ENCODE measurements at regions not wholly inside any gene's neighbourhood (a gene's known extent, or its start where the extent isn't known, plus 50 kb on each side); places are given as distances from the start of the nearest gene placed in this dataset.

GRCh38 chr13:50104493-50104892 lies 89.2 kb downstream of the KCNRG start:
- no peak for DNase-seq (ENCODE audit: low read depth)

GRCh38 chr13:50106559-50106958 lies 91.3 kb downstream of the KCNRG start:
- no peak for DNase-seq (ENCODE audit: low read depth)

GRCh38 chr13:50107205-50107604 lies 92.0 kb downstream of the KCNRG start:
- DNase-seq (ENCODE audit: low read depth), result no peak

DNA sequence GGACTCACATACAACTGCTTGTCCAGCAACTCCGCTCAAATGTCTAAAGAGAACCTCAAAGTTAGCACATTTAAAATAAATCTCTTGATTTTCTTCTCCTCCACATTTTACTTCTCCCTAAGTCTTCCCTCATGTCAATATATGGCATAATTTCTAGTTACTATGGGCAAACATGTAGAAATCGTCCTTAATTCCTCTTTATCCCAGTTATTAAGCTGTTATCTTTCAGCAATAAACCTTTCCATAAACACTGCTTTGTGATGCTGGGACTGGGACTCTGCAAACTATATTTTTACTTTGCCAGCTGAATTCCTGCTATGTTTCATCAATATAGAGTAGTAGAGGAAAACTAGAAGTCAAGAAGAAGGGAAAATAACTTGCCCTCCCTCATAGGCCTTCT lies 99.7 kb downstream of the KCNRG start:
- no peak for DNase-seq (ENCODE audit: low read depth)

- no peak for DNase-seq (ENCODE audit: low read depth)
Measured at GRCh38 chr13:50115695-50116094, 100.5 kb downstream of the KCNRG start.

GRCh38 chr13:50116430-50116973 lies 101.3 kb downstream of the KCNRG start:
- DNase-seq (ENCODE audit: low read depth), result peak; percentile 49

DNA sequence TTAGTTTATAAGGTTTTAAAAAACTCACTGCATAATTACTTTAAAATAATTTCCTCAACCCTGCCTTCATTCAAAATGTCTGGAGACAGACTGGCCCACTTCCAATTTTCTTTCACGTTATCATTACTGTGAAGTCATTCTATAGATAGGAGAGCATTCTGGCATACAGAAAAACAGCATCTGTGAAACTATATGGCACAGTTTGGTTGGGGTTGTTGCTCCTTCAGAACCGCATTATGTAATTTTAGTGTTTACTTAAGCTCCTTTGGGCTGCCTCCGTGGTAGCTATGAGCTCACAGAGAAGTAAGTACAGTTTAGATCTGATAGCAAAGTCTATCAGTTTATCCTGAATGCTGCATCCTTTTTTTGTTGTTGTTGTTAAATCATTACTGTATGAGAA lies 104.3 kb downstream of the KCNRG start:
- DNase-seq (ENCODE audit: low read depth), result no peak

DNA sequence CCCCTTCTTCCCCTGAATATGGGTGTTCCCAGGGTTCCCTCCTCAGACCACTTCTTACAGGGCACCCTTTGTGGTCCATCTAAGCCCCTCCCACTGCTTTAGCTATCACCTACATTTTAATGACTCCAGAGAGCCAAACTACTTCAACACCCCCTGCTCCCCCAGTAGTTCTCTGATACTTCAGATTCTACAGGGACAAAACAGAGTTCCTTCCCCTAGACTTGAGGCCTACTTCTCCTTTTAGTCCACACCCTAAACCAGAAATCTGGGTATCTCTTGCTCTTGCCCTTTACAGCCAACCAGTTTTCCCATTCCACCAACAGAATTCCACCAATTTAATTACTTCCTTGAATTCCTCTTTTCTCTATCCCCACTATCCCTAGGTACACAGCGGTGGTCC lies 107.2 kb downstream of the KCNRG start:
- DNase-seq (ENCODE audit: low read depth), result no peak

DNA sequence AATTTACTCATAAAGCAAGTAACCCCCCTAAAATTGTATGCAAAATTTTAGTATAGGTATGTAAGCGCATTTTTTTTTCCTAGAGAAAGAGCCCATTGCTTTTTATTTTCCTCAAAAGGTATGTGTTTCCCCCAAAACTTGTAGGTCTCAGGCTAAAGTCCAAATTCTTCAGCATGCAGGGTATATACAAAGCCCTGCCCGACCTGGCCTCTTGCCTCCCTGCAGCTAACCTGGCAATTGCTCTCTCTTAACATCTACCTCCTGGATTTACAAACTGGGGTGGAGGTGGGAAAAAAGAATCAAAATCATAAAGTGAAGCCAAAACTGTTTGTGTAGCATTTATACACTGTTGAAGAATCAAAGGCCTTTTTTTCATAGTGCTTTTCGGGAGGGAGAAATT lies 107.8 kb downstream of the KCNRG start:
- DNase-seq (ENCODE audit: low read depth), result no peak

DNA sequence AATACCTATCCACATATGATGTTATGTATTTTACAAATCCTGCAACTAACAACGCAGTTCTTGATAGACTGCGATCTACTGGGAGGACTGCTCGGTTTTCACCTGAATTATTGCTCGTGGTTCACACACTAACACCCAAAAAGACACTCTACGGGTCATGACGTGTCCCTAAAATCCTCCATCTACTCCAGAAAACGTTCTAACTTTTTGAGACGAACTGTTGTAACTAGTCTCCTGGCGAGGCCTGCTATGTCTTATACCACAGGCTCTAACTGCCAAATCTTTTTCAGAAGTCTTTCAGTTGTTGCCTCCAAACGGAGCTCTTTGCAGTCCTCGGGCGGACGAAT lies 108.2 kb downstream of the KCNRG start:
- no peak for DNase-seq (ENCODE audit: low read depth)

DNA sequence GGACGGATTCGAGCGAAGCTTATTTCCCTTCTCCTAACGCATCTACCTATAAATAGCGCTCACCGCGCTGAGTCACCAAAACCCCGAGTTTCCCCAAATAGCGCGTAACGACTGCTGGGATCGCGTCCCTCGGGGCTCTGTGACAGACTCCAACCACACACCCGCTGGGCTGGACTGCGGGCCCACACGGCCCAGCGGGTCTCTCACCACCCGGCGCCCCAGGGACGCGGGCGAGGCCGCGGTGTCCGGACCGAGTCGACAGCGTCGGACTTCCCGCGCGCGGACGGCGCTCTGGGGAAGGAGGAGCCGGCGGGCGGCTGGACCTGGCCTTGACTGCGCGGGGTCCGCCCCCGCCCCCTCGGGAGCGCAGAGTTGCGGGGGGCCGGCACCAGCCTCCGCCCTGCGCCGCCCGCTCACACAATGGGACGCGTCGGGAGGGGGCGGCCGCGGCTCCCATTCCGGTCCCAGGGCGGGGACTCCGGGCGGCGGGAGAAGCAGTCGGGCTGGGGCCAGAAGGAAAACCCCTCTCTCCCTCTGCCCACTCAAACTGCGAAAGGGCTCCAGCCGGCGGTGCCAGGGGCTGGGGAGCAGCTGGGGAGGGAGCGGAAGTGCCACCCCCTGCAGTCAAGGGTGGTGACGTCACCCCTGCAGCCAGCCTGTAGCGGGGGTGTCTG lies 108.8 kb downstream of the KCNRG start:
- peak; percentile 94 for DNase-seq (ENCODE audit: low read depth)

DNA sequence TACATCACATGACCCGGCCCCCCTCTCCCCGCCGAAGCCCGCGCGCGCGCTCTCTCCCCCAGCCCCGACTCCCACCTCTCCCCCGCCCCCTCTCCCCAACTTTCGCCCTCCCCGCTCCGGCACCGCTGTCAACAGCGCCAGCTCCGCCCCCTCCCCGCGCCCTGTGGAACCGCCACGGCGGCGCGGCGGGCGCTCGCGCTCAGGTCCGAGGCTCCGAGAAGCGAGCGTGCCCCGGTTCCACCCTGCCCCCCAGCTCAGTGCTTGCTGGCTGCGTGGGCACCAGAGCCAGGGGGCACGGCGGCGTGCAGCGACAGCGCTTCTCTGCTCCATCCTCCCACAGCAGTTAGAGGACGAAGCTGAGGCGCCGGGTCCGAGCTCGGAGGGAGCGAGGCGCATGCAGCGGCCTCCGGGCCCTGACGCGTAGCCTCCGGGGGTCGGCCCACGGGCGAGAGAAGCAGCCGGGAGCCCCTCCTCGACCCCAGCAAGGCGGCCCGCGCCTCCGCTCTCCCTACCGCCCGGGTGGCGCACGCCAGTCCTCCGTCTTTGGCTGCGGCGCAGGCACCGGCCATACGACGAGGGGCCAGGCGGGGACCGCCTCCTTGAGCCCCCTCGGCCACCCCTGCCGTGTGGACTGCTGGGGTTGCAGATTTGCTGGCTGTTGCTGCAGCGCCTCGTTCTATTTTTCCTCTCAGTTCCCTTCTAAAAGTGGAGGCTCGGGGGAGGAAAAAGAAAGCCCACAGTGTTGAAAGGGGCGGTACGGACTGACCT lies 109.5 kb downstream of the KCNRG start:
- peak; percentile 61 for DNase-seq (ENCODE audit: low read depth)

DNA sequence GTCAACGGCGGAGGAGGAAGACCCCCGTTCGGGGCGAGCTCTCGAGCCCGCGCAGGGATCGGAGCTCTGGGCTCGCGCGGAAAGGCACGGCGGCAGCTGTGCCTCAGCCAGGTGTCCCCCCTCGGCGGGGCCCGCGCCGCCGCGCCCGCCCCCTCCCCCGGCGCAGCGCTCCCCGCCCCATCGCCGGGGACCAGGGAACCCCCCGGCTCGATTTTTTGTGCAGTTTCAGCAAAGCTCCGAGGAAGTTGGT lies 110.0 kb downstream of the KCNRG start:
- DNase-seq (ENCODE audit: low read depth), result no peak

- peak; percentile 70 for DNase-seq (ENCODE audit: low read depth)
Measured at GRCh38 chr13:50125554-50126262, 110.5 kb downstream of the KCNRG start.

GRCh38 chr13:50126263-50126992 lies 111.2 kb downstream of the KCNRG start:
- DNase-seq (ENCODE audit: low read depth), result peak; percentile 37

DNA sequence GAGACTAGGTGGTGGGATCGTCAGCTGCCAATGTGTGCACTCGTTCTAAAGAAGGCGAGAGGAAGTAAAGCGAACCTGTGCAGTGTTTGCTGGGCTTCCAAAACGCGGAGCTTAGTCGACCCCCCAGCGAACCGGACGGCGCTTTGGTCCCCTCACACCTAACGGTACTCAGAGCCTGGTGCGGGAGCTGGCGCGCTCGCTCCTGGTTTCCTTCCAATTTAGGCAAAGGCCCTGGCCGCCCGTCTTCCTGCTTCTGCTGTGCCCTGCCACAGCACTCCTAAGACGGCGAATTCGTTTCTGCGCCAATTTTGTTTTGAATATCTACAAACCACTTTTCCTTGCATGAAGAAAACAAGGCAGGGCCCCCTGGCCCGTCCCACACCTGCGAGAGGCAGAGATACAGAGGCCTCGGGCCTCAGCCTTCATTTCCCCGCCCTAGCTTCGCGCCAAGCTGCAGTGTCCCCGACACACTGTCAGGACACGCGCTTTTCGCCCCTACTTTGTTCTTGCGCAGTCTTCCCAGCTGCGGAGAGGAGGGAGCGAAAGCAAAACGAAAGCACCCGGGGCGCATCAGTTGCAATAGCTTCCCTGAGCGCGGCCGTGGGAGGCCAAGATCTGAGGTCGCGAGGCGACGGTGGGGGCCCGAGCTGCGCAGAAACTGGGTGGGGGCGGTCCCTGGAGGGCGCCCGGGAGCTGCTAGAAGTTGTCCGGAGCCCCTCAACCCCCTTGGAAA lies 111.9 kb downstream of the KCNRG start:
- DNase-seq (ENCODE audit: low read depth), result peak; percentile 35

- DNase-seq (ENCODE audit: low read depth), result no peak
Measured at GRCh38 chr13:50127726-50128291, 112.6 kb downstream of the KCNRG start.

DNA sequence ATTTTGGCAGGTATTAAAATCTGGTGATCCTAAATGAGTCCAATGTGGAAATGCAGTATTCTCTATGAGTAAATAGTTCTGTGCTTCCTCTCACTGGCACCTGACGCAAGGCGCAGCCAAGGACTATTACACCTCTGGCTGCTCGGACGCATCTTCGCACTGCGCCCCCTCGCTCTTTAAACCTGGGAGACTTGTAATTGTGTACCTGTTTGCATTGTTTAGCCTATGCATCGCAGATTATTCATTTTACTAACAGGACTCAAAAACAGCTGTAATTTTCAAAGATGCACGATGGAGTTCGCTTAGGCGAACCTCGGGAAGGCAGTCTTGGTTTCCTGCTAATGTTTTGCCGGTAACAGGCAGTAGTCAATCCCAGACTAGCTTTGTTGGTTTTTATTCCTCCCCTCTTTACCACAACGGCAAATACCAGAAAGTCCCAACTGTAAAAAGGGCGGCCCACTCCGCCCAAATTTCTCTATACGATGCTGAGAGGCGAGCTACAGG lies 113.2 kb downstream of the KCNRG start:
- no peak for DNase-seq (ENCODE audit: low read depth)

GRCh38 chr13:50129081-50129705 lies 113.9 kb downstream of the KCNRG start:
- no peak for DNase-seq (ENCODE audit: low read depth)

DNA sequence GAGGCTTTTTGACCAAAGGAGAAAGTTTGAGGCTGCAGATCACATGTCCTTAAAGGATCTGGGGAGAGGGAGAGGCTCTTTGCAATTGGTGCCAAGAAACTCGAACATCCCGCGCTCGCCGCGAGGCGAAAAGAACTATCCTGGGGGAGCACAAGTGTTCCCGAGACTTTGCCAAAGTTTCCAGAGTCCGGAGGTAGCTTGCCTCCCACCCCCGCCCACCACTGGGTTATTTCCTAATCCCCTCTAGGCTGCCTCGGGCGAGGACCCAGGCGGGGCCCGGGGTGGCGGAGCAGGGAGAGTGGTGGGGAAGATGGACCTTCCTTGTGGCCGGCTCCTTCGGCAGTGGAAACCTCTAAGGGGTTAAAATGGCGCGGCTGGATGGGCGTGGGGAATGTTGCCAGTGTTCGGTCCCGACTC lies 114.5 kb downstream of the KCNRG start:
- DNase-seq (ENCODE audit: low read depth), result no peak

All from ELR (cell line).